ENCODE measurements at regions not wholly inside any gene's neighbourhood (a gene's known extent, or its start where the extent isn't known, plus 50 kb on each side); places are given as distances from the start of the nearest gene placed in this dataset.
A peak's percentile ranks its signal among the peaks of the same experiment; 100 is the strongest.
"Not testable (repeated sequence)": the region's sequence is repeated elsewhere in the genome, so short reads cannot be mapped to it uniquely, and the experiment has no call there.

DNA sequence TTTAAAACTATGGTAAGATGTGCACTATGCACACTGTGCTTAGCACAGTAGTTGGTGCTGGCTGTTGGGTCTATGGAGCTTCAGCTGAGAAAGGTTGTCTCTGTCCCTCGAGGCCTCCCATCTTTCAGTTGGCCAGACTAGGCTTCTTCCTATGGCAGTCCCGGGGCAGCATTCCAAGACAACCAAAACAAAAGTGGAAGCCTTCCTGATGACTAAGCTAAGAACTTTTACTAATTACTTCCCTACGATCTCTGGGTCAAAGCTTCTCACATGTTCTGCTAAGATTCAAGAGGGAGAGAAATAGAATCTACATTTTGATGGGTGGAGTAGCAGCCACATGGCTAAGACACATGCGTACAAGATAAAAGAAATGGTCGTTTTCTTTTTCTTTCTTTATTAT is 342.8 kb downstream of the TUSC7 start:
- H3K4me3 ChIP-seq (ENCODE audit: control insufficient read depth, low read depth, low read length): no peak overlapping the region
- TF ChIP-seq, protein P1, sequence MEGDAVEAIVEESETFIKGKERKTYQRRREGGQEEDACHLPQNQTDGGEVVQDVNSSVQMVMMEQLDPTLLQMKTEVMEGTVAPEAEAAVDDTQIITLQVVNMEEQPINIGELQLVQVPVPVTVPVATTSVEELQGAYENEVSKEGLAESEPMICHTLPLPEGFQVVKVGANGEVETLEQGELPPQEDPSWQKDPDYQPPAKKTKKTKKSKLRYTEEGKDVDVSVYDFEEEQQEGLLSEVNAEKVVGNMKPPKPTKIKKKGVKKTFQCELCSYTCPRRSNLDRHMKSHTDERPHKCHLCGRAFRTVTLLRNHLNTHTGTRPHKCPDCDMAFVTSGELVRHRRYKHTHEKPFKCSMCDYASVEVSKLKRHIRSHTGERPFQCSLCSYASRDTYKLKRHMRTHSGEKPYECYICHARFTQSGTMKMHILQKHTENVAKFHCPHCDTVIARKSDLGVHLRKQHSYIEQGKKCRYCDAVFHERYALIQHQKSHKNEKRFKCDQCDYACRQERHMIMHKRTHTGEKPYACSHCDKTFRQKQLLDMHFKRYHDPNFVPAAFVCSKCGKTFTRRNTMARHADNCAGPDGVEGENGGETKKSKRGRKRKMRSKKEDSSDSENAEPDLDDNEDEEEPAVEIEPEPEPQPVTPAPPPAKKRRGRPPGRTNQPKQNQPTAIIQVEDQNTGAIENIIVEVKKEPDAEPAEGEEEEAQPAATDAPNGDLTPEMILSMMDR (IDR thresholded peaks at IDR 0.05; ENCODE audit: control insufficient read depth, insufficient read depth, low read depth, low read length, missing control alignments): no peak
- no peak for DNase-seq (ENCODE audit: low read depth)

DNA sequence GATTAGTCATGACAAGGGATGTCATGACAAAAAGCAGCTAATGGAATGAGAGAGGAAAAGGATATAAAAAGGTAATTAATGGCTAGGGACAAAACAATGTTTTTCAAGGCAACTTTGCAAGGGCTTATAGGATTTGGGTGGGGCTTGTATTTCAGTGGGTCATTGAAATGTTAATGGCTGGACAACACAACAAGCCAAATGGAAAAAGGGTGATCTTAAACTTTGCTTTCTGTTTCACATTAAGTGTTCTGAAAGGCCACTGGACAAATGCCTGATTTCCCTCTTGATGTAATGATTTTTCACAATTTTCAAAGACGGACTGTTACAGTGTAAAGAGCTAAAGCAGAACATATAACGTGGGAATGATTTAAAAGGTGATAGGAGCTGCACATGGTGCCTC is 345.0 kb downstream of the TUSC7 start:
- DNase-seq (ENCODE audit: low read depth): no peak
- no peak overlapping the region for H3K4me3 ChIP-seq (ENCODE audit: control insufficient read depth, low read depth, low read length)
- TF ChIP-seq, protein P1 (IDR thresholded peaks at IDR 0.05; ENCODE audit: control insufficient read depth, insufficient read depth, low read depth, low read length, missing control alignments): no peak

DNA sequence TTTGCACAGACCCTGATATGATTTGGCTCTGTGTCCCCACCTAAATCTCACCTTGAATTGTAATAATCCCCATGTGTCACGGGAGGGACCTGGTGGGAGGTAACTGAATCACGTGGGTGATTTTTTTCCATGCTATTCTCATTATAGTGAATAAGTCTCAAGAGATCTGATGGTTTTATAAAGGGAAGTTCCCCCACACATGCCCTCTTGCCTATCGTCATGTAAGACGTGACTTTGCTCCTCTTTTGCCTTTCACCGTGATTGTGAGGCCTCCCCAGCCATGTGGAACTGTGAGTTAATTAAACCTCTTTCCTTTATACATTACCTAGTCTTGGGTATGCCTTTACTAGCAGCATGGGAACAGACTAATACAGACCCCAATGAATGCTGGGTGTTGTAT is 347.4 kb downstream of the TUSC7 start:
- not testable (repeated sequence) for H3K4me3 ChIP-seq (ENCODE audit: control insufficient read depth, low read depth, low read length); DNase-seq (ENCODE audit: low read depth)

DNA sequence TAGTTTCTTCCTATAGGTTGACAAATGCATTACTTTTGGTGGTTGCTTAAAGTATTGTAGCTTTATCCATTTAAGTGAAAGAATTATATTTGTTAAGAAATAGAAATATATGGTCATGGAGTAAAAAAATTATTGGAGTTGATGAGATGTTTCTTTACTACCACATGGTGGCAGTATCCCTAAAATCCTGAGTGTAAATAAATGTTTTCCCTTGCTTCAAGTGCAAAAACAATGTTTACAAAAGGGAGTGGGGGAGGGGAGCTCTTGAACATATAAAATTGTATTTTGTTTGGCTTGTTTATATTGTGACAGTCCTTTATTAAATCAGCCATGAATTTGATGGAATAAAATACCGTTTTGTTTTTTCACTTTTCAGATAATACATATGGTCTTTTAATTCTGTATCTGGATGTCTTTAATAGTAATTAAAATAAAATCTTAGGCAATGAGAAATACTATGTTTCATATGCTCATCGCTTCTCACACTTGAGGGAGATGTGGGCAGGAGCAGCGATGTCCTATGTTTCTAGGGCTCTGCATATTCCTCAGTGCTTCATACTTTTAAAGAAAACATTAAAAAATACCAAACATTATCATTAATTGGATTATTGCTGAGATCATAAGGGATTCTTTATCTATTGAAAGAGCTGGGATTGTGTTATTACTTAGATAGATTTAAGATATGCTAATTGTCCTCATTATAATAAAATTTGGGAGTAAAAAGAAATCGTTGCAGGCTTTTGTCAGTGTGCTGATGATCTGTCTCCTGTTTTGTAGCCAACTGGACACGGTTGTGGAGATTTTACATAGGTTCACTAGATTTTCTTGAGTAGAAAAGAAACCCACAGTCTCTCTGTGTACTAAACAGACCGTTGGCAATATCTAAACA is 349.7 kb downstream of the TUSC7 start:
- H3K4me3 ChIP-seq (ENCODE audit: control insufficient read depth, low read depth, low read length): no peak overlapping the region
- DNase-seq (ENCODE audit: low read depth): no peak
- TF ChIP-seq, protein P1 (IDR thresholded peaks at IDR 0.05; ENCODE audit: control insufficient read depth, insufficient read depth, low read depth, low read length, missing control alignments): peak; percentile 29

DNA sequence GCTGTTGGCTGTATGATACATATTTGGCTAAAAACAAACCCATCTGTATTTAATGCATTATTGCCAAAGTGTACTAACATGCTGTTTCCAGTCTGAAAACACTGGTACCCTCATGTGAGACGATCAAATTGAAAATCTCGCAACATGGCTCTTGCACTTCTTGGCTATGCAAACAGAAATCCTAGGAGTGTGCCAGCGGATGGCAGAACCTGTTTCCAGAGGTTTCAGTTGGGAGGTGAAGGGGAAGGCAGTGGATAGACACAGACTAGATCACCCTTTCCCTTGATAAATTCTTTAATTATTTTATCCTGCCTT is 350.3 kb downstream of the TUSC7 start:
- TF ChIP-seq, protein P1 (IDR thresholded peaks at IDR 0.05; ENCODE audit: control insufficient read depth, insufficient read depth, low read depth, low read length, missing control alignments): no peak
- no peak overlapping the region for H3K4me3 ChIP-seq (ENCODE audit: control insufficient read depth, low read depth, low read length)
- DNase-seq (ENCODE audit: low read depth): no peak

DNA sequence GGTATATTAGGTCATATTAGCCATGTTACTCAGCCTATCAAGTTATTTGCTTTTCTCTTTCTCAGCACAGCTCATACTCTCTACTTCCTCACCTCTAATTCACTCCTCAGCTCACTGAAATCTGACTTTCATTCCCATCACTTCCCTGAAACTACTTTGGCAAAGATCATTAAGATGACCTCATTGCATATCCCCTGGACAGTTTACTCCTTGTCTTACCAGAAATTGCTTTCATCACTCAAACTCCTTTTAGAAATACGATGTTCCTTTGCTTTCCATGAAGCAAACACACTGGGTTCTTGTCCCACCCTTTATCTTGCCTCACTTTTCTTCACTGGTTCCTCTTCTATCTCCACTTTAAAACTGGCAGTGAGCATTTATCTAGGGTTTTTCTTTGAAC is 354.4 kb downstream of the TUSC7 start:
- no peak for DNase-seq (ENCODE audit: low read depth)
- TF ChIP-seq, protein P1 (IDR thresholded peaks at IDR 0.05; ENCODE audit: control insufficient read depth, insufficient read depth, low read depth, low read length, missing control alignments): no peak
- no peak overlapping the region for H3K4me3 ChIP-seq (ENCODE audit: control insufficient read depth, low read depth, low read length)

DNA sequence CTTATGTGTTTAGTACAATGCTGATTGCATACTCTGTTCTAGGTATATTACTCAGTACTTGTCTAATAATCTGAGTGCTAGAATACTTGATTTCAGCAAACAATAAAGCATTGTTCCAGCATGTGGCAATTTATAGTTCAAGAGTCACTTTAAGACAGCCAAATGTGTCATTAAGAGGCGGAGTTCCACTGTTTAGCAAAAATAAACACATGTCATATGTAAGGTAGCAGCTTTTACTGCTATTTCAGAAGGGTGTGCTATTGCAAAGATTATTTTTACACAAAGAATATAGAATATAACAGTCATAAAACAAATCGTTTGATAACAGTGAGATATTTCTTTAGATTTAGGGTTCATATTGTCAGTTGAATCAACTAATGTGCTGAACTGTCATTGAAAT is 358.7 kb downstream of the TUSC7 start:
- DNase-seq (ENCODE audit: low read depth): no peak
- TF ChIP-seq, protein P1 (IDR thresholded peaks at IDR 0.05; ENCODE audit: control insufficient read depth, insufficient read depth, low read depth, low read length, missing control alignments): no peak

More for the DNA sequence above, 358.7 kb downstream of the TUSC7 start:
- no peak overlapping the region for H3K4me3 ChIP-seq (ENCODE audit: control insufficient read depth, low read depth, low read length)
